ENCODE measurements at regions not wholly inside any gene's neighbourhood (a gene's known extent, or its start where the extent isn't known, plus 50 kb on each side); places are given as distances from the start of the nearest gene placed in this dataset.

- intact Hi-C loops (cut with DNase I): no loop called here
- 22 to 24% methylated on average over 9 of the region's 9 CpGs for WGBS, 2 donors
Measured at GRCh38 chr15:94845390-94845716, 614.0 kb downstream of the MCTP2 start.

GRCh38 chr15:94847325-94847724 is 616.0 kb downstream of the MCTP2 start:
- H3K4me3 ChIP-seq: no peak overlapping the region
- DNase-seq (no peak), ATAC-seq (no peak)
- H3K9me3 ChIP-seq: no peaks in the 10 kb centered on the region
- TF ChIP-seq CTCF (IDR thresholded peaks at IDR 0.05): no peak
- no peak for TF ChIP-seq POLR2A (IDR thresholded peaks at IDR 0.05)
- no peaks in the 10 kb centered on the region for H3K36me3 ChIP-seq (replicated peaks in 1 of 2; ENCODE audit: insufficient read depth in 1 of 2, low read depth in 2 of 2)
- intact Hi-C loops (cut with DNase I): no loop called here
- no peaks in the 10 kb centered on the region for H3K27me3 ChIP-seq
- whole genome bisulfite sequencing, 2 donors: 86 to 87% methylated on average over 4 of the region's 4 CpGs
- peaks cover 17% of the 10 kb centered on the region for H3K4me1 ChIP-seq
- H3K27ac ChIP-seq: no peak overlapping the region

More at GRCh38 chr15:94845390-94845716, 614.0 kb downstream of the MCTP2 start:
- ATAC-seq (no peak), DNase-seq (no peak)
- peaks cover 17% of the 10 kb centered on the region for H3K4me1 ChIP-seq
- H3K36me3 ChIP-seq (replicated peaks in 1 of 2; ENCODE audit: insufficient read depth in 1 of 2, low read depth in 2 of 2): no peaks in the 10 kb centered on the region
- no peaks in the 10 kb centered on the region for H3K27me3 ChIP-seq
- no peak overlapping the region for H3K4me3 ChIP-seq
- no peak for TF ChIP-seq POLR2A (IDR thresholded peaks at IDR 0.05)
- no peak for TF ChIP-seq CTCF (IDR thresholded peaks at IDR 0.05)
- peak overlapping the region; percentile 82 to 91 (median 83) for H3K27ac ChIP-seq
- H3K9me3 ChIP-seq: peaks cover 0 to 10% (median 0%) of the 10 kb centered on the region in 3 donors

- DNase-seq: no peak
- no peak for TF ChIP-seq POLR2A (IDR thresholded peaks at IDR 0.05)
- TF ChIP-seq CTCF (IDR thresholded peaks at IDR 0.05): no peak
- H3K4me3 ChIP-seq: no peak overlapping the region
- no peaks in the 10 kb centered on the region for H3K9me3 ChIP-seq
- peaks cover 17% of the 10 kb centered on the region for H3K4me1 ChIP-seq
- H3K27me3 ChIP-seq: no peaks in the 10 kb centered on the region
- no peak for ATAC-seq
- 67 to 70% methylated on average over 5 of the region's 5 CpGs for WGBS, 2 donors
- no peak overlapping the region for H3K27ac ChIP-seq
- intact Hi-C loops (cut with DNase I): no loop called here
- H3K36me3 ChIP-seq (replicated peaks in 1 of 2; ENCODE audit: insufficient read depth in 1 of 2, low read depth in 2 of 2): no peaks in the 10 kb centered on the region
Measured at GRCh38 chr15:94848054-94848453, 616.7 kb downstream of the MCTP2 start.

GRCh38 chr15:94855018-94855408 is 623.7 kb downstream of the MCTP2 start:
- Histone ChIP-seq H3K4me1 (no peaks in the 10 kb centered on the region), H3K36me3 (replicated peaks in 1 of 2; ENCODE audit: insufficient read depth in 1 of 2, low read depth in 2 of 2) (no peaks in the 10 kb centered on the region), H3K9me3 (no peaks in the 10 kb centered on the region), H3K4me3 (no peak overlapping the region), H3K27me3 (no peaks in the 10 kb centered on the region), H3K27ac (no peak overlapping the region)
- TF ChIP-seq CTCF (IDR thresholded peaks at IDR 0.05) (no peak), POLR2A (IDR thresholded peaks at IDR 0.05) (no peak)
- WGBS, 2 donors: 90 to 96% methylated on average over 3 of the region's 3 CpGs
- DNase-seq: no peak
- intact Hi-C loops (cut with DNase I): no loop called here
- no peak for ATAC-seq

GRCh38 chr15:94855409-94856266 is 624.3 kb downstream of the MCTP2 start:
- ATAC-seq: no peak
- 88 to 95% methylated on average over 40 to 49 of the region's 49 CpGs for WGBS, 2 donors
- Histone ChIP-seq H3K9me3 (no peaks in the 10 kb centered on the region), H3K27me3 (no peaks in the 10 kb centered on the region), H3K4me1 (no peaks in the 10 kb centered on the region), H3K27ac (no peak overlapping the region), H3K36me3 (replicated peaks in 1 of 2; ENCODE audit: insufficient read depth in 1 of 2, low read depth in 2 of 2) (no peaks in the 10 kb centered on the region), H3K4me3 (no peak overlapping the region)
- TF ChIP-seq CTCF (IDR thresholded peaks at IDR 0.05) (no peak), POLR2A (IDR thresholded peaks at IDR 0.05) (no peak)
- DNase-seq: no peak
- intact Hi-C loops (cut with DNase I): no loop called here

All from body of pancreas (tissue), 4 donors.